Effector CD8-positive, alpha-beta T cell (primary cell): ENCODE measurements at regions not wholly inside any gene's neighbourhood (a gene's known extent, or its start where the extent isn't known, plus 50 kb on each side); places are given as distances from the start of the nearest gene placed in this dataset.

Experiments used
- DNase-seq: peaks from one replicate; lab custom pipeline; 2025; lab: John Stamatoyannopoulos, UW

- no peak for DNase-seq
Observed at GRCh38 chr3:177431525-177432176, 234.4 kb upstream of the TBL1XR1 start.

GRCh38 chr3:177435301-177435700 is 238.0 kb upstream of the TBL1XR1 start:
- no peak for DNase-seq

- DNase-seq = no peak
Observed at GRCh38 chr3:177437513-177438337, 240.4 kb upstream of the TBL1XR1 start.

- DNase-seq = no peak
Observed at GRCh38 chr3:177438596-177439220, 241.4 kb upstream of the TBL1XR1 start.

- DNase-seq = no peak
Observed at GRCh38 chr3:177439694-177440269, 242.5 kb upstream of the TBL1XR1 start.

- DNase-seq = no peak
Observed at GRCh38 chr3:177440456-177441104, 243.3 kb upstream of the TBL1XR1 start.

- no peak for DNase-seq
Observed at GRCh38 chr3:177441276-177441812, 244.1 kb upstream of the TBL1XR1 start.

GRCh38 chr3:177441813-177442646 is 244.7 kb upstream of the TBL1XR1 start:
- DNase-seq = no peak

GRCh38 chr3:177443469-177443868 is 246.2 kb upstream of the TBL1XR1 start:
- no peak for DNase-seq

GRCh38 chr3:177444696-177445095 is 247.4 kb upstream of the TBL1XR1 start:
- DNase-seq = no peak

- no peak for DNase-seq
Observed at GRCh38 chr3:177445549-177445948, 248.3 kb upstream of the TBL1XR1 start.

GRCh38 chr3:177446165-177446601 is 248.9 kb upstream of the TBL1XR1 start:
- no peak for DNase-seq

- DNase-seq = no peak
Observed at GRCh38 chr3:177447938-177448337, 250.7 kb upstream of the TBL1XR1 start.

- DNase-seq = no peak
Observed at GRCh38 chr3:177448987-177449359, 251.7 kb upstream of the TBL1XR1 start.

GRCh38 chr3:177449360-177450006 is 252.2 kb upstream of the TBL1XR1 start:
- DNase-seq = no peak

- no peak for DNase-seq
Observed at GRCh38 chr3:177451301-177451750, 254.0 kb upstream of the TBL1XR1 start.

GRCh38 chr3:177451864-177452830 is 254.9 kb upstream of the TBL1XR1 start:
- no peak for DNase-seq

GRCh38 chr3:177452831-177453450 is 255.7 kb upstream of the TBL1XR1 start:
- no peak for DNase-seq

GRCh38 chr3:177453451-177453844 is 256.2 kb upstream of the TBL1XR1 start:
- no peak for DNase-seq
